Heart left ventricle (tissue), 16 donors: ENCODE measurements at regions not wholly inside any gene's neighbourhood (a gene's known extent, or its start where the extent isn't known, plus 50 kb on each side); places are given as distances from the start of the nearest gene placed in this dataset.

Experiments
- ATAC-seq, 4 donors: fragments of 200-7000 bp; cut with Tn5 transposase; one replicate each; pipeline ENCODE4 v1.9.1; 2020 to 2022; ENCODE audit warnings: moderate library complexity in 4 of 4, mild to moderate bottlenecking in 3 of 4, moderate number of reproducible peaks in 1 of 4
- DNase-seq, 5 donors: peaks; one replicate each; pipeline ENCODE4 v3.0.0-alpha.2; 2020
- H3K27ac ChIP-seq, 12 donors: fragments of 200-600 bp; sonication (generic) in 4 of 12; one replicate each; pipeline versions ENCODE4 v1.5.0 to v1.8.0; 2016 to 2022; ENCODE audit warnings: mild to moderate bottlenecking in 2 of 12
- H3K27me3 ChIP-seq, 9 donors: fragments of 200-600 bp; sonication (generic) in 2 of 9; one replicate each; pipeline versions ENCODE4 v1.5.1 to v1.8.0; 2016 to 2022; ENCODE audit warnings: mild to moderate bottlenecking in 3 of 9
- H3K36me3 ChIP-seq, 9 donors: fragments of 200-600 bp; sonication (generic) in 2 of 9; one replicate each; pipeline versions ENCODE4 v1.5.0 to v1.8.0; 2018 to 2022; ENCODE audit warnings: mild to moderate bottlenecking in 2 of 9
- H3K4me1 ChIP-seq, 12 donors: fragments of 200-600 bp; sonication (generic) in 4 of 12; one replicate each; pipeline versions ENCODE4 v1.5.0 to v1.8.0; 2016 to 2022; ENCODE audit warnings: mild to moderate bottlenecking in 3 of 12
- H3K4me3 ChIP-seq, 12 donors: fragments of 200-600 bp; sonication (generic) in 4 of 12; one replicate each; pipeline versions ENCODE4 v1.5.0 to v1.8.0; 2017 to 2022; ENCODE audit warnings: mild to moderate bottlenecking in 9 of 12, moderate library complexity in 4 of 12
- H3K9me3 ChIP-seq, 12 donors: fragments of 200-600 bp; sonication (generic) in 4 of 12; one replicate each; pipeline versions ENCODE4 v1.5.0 to v1.8.0; 2016 to 2022; ENCODE audit warnings: mild to moderate bottlenecking in 1 of 12
- CTCF ChIP-seq, 12 donors: fragments of 200-600 bp; sonication (generic) in 4 of 12; IDR thresholded peaks; one replicate each; pipeline versions ENCODE4 v1.5.0 to v1.8.0; 2018 to 2022; ENCODE audit warnings: antibody characterized with exemption in 12 of 12, mild to moderate bottlenecking in 5 of 12
- POLR2A ChIP-seq, 2 donors: fragments of 450-650 bp; IDR thresholded peaks; one replicate each; pipeline ENCODE4 v1.6.1; 2017; ENCODE audit warnings: antibody characterized with exemption in 2 of 2, mild to moderate bottlenecking in 2 of 2, moderate library complexity in 2 of 2
- WGBS, 4 donors: extraction: QIAGEN DNeasy Blood & Tissue Kit in 2 of 4; methylation state at CpG; one replicate each; pipeline versions ENCODE4 v1.1.5 to v1.1.7; 2013 to 2018; 5-methylcytosine and 5-hydroxymethylcytosine counted together
- intact Hi-C, 10 donors: fragments of 100-400 bp; cut with DNase I; formaldehyde crosslinking; loops; one replicate each; pipeline versions ENCODE4 v1.11.1 to v1.14.2; 2022
- donor health status: ischemic (EF 13 %, LVEDD 7.1; RV severe dilation, severe dysfunction).
- donor health status: healthy with polysubstance abuse.
- donor health status: DM: no; HTN: yes; CAD: no.
- donor health status: DM: no; HTN: no; CAD: no.
- donor health status: ischemic (EF 25% LVEDD 6.9; RV normal size, moderate dysfunction).
- donor health status: ischemic (EF 25% LVEDD 5.7; RV mildly dilated, moderate dysfunction).
- donor health status: healthy.
- donor health status: DM: yes; HTN: yes; CAD: no.
- donor health status: ischemic (EF 35%, LVEDD 5.7; RV mildly dilated, moderate dysfunction).
- donor health status: nonischemic (EF 11% LVEDD 7.7; RV severe dilation, severe dysfunction).
- donor health status: DM: yes; HTN: yes; CAD: no.
- donor health status: PGD.
- donor health status: ischemic (EF 29% LVEDD 5.4; RV normal size, mild dysfunction).
- donor health status: nonischemic (EF 23%, LVEDD 6.1; RV moderate dilation, normal function).

- intact Hi-C loops, result no loop called here
- Histone ChIP-seq H3K36me3 (no peaks in the 10 kb centered on the region), H3K27ac (no peak overlapping the region), H3K9me3 (peaks cover 0 to 11% (median 0%) of the 10 kb centered on the region in 12 donors), H3K27me3 (no peaks in the 10 kb centered on the region), H3K4me3 (no peak overlapping the region), H3K4me1 (no peaks in the 10 kb centered on the region)
- TF ChIP-seq CTCF (IDR thresholded peaks at IDR 0.05), result no peak
- TF ChIP-seq POLR2A (IDR thresholded peaks at IDR 0.05), result no peak
- WGBS, 4 donors, result 37 to 79% (median 54%) methylated on average over 2 of the region's 2 CpGs
- no peak for ATAC-seq
- DNase-seq, result no peak
Observed at GRCh38 chr11:69958308-69958707, 119.8 kb upstream of the ANO1 start.

GRCh38 chr11:69959461-69959860 lies 118.7 kb upstream of the ANO1 start:
- Histone ChIP-seq H3K4me1 (no peaks in the 10 kb centered on the region), H3K4me3 (no peak overlapping the region), H3K36me3 (no peaks in the 10 kb centered on the region), H3K27ac (no peak overlapping the region), H3K9me3 (peaks cover 0 to 11% (median 0%) of the 10 kb centered on the region in 12 donors), H3K27me3 (no peaks in the 10 kb centered on the region)
- intact Hi-C loops, result no loop called here
- ATAC-seq (no peak), DNase-seq (no peak)
- 82 to 95% (median 88%) methylated on average over 8 of the region's 8 CpGs for WGBS, 4 donors
- TF ChIP-seq POLR2A (IDR thresholded peaks at IDR 0.05) (no peak), CTCF (IDR thresholded peaks at IDR 0.05) (no peak)

GRCh38 chr11:69961738-69962137 lies 116.4 kb upstream of the ANO1 start:
- DNase-seq (peak in 1 of 5 donors; percentile 13), ATAC-seq (no peak)
- intact Hi-C loops, result no loop called here
- no peaks in the 10 kb centered on the region for H3K4me1 ChIP-seq
- H3K4me3 ChIP-seq, result no peak overlapping the region
- peaks cover 0 to 11% (median 0%) of the 10 kb centered on the region in 12 donors for H3K9me3 ChIP-seq
- H3K36me3 ChIP-seq, result no peaks in the 10 kb centered on the region
- TF ChIP-seq CTCF (IDR thresholded peaks at IDR 0.05) (no peak), POLR2A (IDR thresholded peaks at IDR 0.05) (no peak)
- no peak overlapping the region for H3K27ac ChIP-seq
- no peaks in the 10 kb centered on the region for H3K27me3 ChIP-seq
- WGBS, 4 donors, result 93 to 97% (median 95%) methylated on average over 11 of the region's 11 CpGs

- peak in 2 of 5 donors; percentile 44 to 61 for DNase-seq
- H3K4me1 ChIP-seq, result no peaks in the 10 kb centered on the region
- H3K36me3 ChIP-seq, result no peaks in the 10 kb centered on the region
- peak in 3 of 4 donors; percentile 28 to 50 (median 50) for ATAC-seq
- 61 to 71% (median 66%) methylated on average over 9 of the region's 9 CpGs for WGBS, 4 donors
- no peak for TF ChIP-seq POLR2A (IDR thresholded peaks at IDR 0.05)
- no peak for TF ChIP-seq CTCF (IDR thresholded peaks at IDR 0.05)
- H3K27me3 ChIP-seq, result no peaks in the 10 kb centered on the region
- H3K4me3 ChIP-seq, result no peak overlapping the region
- intact Hi-C loops, result no loop called here
- no peak overlapping the region for H3K27ac ChIP-seq
- peaks cover 0 to 11% (median 0%) of the 10 kb centered on the region in 12 donors for H3K9me3 ChIP-seq
Observed at GRCh38 chr11:69962152-69962551, 116.0 kb upstream of the ANO1 start.
